Ovary (tissue), 3 donors: ENCODE measurements at regions not wholly inside any gene's neighbourhood (a gene's known extent, or its start where the extent isn't known, plus 50 kb on each side); places are given as distances from the start of the nearest gene placed in this dataset.

Experiments
- EP300 ChIP-seq: sonication (generic); formaldehyde crosslinking; IDR thresholded peaks from one replicate; pipeline ENCODE4 v1.6.1; 2017; ENCODE audit warnings: antibody characterized with exemption
- POLR2A ChIP-seq: fragments of 450-650 bp; IDR thresholded peaks from one replicate; pipeline ENCODE4 v1.6.1; 2017; ENCODE audit warnings: antibody characterized with exemption, mild to moderate bottlenecking, moderate library complexity
- TF ChIP-seq, protein P1 (sequence below), 3 donors: fragments of 450-650 bp in 2 of 3; fragments of 200-600 bp in 1 of 3; IDR thresholded peaks; one replicate each; pipeline versions ENCODE4 v1.5.1 to v1.8.0; 2016 to 2022; ENCODE audit warnings: antibody characterized with exemption in 3 of 3, mild to moderate bottlenecking in 1 of 3
- donor health status: DM: no; HTN: no; CAD: no.

DNA sequence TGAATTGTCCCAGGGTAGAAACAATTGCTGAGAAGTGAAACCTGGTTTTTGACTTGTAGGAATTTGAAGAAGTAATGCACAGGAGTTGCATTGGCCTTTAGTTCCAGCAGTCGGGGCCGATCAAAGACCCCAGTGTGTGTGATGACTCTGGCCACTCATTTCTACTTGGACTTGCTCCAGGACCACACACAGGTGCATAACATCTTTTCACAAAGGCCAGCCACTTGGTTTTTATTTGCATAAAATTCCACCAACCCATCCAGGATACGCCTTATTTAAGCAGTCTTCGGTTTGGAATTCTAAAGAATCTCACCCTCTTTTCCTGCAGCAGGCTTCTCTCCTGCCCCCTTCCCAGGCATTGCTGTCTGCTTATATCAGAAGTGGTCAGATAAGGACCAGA is 162.0 kb upstream of the HABP2 start:
- TF ChIP-seq, protein P1, sequence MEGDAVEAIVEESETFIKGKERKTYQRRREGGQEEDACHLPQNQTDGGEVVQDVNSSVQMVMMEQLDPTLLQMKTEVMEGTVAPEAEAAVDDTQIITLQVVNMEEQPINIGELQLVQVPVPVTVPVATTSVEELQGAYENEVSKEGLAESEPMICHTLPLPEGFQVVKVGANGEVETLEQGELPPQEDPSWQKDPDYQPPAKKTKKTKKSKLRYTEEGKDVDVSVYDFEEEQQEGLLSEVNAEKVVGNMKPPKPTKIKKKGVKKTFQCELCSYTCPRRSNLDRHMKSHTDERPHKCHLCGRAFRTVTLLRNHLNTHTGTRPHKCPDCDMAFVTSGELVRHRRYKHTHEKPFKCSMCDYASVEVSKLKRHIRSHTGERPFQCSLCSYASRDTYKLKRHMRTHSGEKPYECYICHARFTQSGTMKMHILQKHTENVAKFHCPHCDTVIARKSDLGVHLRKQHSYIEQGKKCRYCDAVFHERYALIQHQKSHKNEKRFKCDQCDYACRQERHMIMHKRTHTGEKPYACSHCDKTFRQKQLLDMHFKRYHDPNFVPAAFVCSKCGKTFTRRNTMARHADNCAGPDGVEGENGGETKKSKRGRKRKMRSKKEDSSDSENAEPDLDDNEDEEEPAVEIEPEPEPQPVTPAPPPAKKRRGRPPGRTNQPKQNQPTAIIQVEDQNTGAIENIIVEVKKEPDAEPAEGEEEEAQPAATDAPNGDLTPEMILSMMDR (IDR thresholded peaks at IDR 0.05) = no peak
- TF ChIP-seq EP300 (no peak), POLR2A (no peak)
